Naive thymus-derived CD4-positive, alpha-beta T cell (primary cell): ENCODE measurements at regions not wholly inside any gene's neighbourhood (a gene's known extent, or its start where the extent isn't known, plus 50 kb on each side); places are given as distances from the start of the nearest gene placed in this dataset.
A peak's percentile ranks its signal among the peaks of the same experiment; 100 is the strongest.

Experiments
- ATAC-seq: fragments of 150-1000 bp; cut with Tn5 transposase; 2 replicates; pipeline ENCODE4 v1.10.0; 2021; ENCODE audit warnings: mild to moderate bottlenecking, moderate library complexity
- CTCF ChIA-PET: fragments of 350-600 bp; sonication (Branson Sonifier 250); formaldehyde crosslinking; loops from one replicate; lab custom pipeline; 2021; ENCODE audit warnings: antibody characterized with exemption; lab: Charles Lee
- POLR2A ChIA-PET: fragments of 350-600 bp; sonication (Branson Sonifier 250); formaldehyde crosslinking; loops from one replicate; lab custom pipeline; 2021; ENCODE audit warnings: antibody characterized with exemption, inconsistent platforms; lab: Charles Lee
- DNase-seq, 9 donors: peaks; one replicate each; pipeline versions ENCODE4 v3.0.0 to v3.0.0-alpha.2; 2020 to 2022; ENCODE audit warnings: mixed read lengths in 1 of 9
- H3K27ac ChIP-seq: one replicate; pipeline ENCODE4 v1.7.0; 2013; ENCODE audit warnings: mild to moderate bottlenecking, low read depth, low read length, moderate library complexity
- H3K27me3 ChIP-seq, 2 donors: one replicate each; pipeline ENCODE4 v1.7.0; 2013; ENCODE audit warnings: low read length in 2 of 2, mild to moderate bottlenecking in 2 of 2, moderate library complexity in 2 of 2; ENCODE audit not compliant: control insufficient read depth in 2 of 2, insufficient read depth in 2 of 2
- H3K36me3 ChIP-seq, 3 experiments: 1 replicate in 2 of 3; 2 replicates in 1 of 3; pipeline ENCODE4 v1.7.0; 2013; ENCODE audit warnings: low read length in 3 of 3, mild to moderate bottlenecking in 3 of 3, moderate library complexity in 1 of 3; ENCODE audit not compliant: insufficient read depth in 3 of 3, control insufficient read depth in 2 of 3
- H3K4me1 ChIP-seq, 2 donors: one replicate each; pipeline ENCODE4 v1.7.0; 2013; ENCODE audit warnings: low read length in 2 of 2, mild to moderate bottlenecking in 2 of 2, moderate library complexity in 1 of 2; ENCODE audit not compliant: control insufficient read depth in 2 of 2, insufficient read depth in 2 of 2
- H3K4me3 ChIP-seq: 2 replicates; pipeline ENCODE4 v1.7.0; 2013; ENCODE audit warnings: mild to moderate bottlenecking, low read length
- H3K9me3 ChIP-seq, 3 experiments: 1 replicate in 2 of 3; 2 replicates in 1 of 3; pipeline ENCODE4 v1.7.0; 2013; ENCODE audit warnings: low read length in 3 of 3; ENCODE audit not compliant: control insufficient read depth in 2 of 3
- H3K27ac Mint-ChIP-seq, 9 donors: one replicate each; pipeline ENCODE4 v1.8.0; 2020 to 2022; ENCODE audit warnings: mixed read lengths in 9 of 9, mild to moderate bottlenecking in 8 of 9, moderate library complexity in 5 of 9, inconsistent platforms in 2 of 9
- H3K27me3 Mint-ChIP-seq, 5 donors: one replicate each; pipeline ENCODE4 v1.8.0; 2021 to 2022; ENCODE audit warnings: mixed read lengths in 5 of 5, mild to moderate bottlenecking in 1 of 5
- H3K36me3 Mint-ChIP-seq, 5 donors: one replicate each; pipeline ENCODE4 v1.8.0; 2020 to 2022; ENCODE audit warnings: mixed read lengths in 5 of 5, mild to moderate bottlenecking in 3 of 5, inconsistent platforms in 1 of 5
- H3K4me1 Mint-ChIP-seq, 7 donors: one replicate each; pipeline ENCODE4 v1.8.0; 2020 to 2022; ENCODE audit warnings: mixed read lengths in 7 of 7, mild to moderate bottlenecking in 3 of 7, inconsistent platforms in 1 of 7
- H3K4me3 Mint-ChIP-seq, 10 donors: one replicate each; pipeline ENCODE4 v1.8.0; 2020 to 2022; ENCODE audit warnings: mild to moderate bottlenecking in 10 of 10, mixed read lengths in 10 of 10, moderate library complexity in 6 of 10, inconsistent platforms in 2 of 10
- H3K9me3 Mint-ChIP-seq, 11 donors: one replicate each; pipeline ENCODE4 v1.8.0; 2020 to 2022; ENCODE audit warnings: mixed read lengths in 11 of 11, mild to moderate bottlenecking in 4 of 11, inconsistent platforms in 1 of 11, moderate library complexity in 1 of 11
- intact Hi-C, 2 donors: fragments of 100-400 bp; cut with micrococcal nuclease; formaldehyde crosslinking; loops; one replicate each; pipeline ENCODE4 v1.15.1; 2023

GRCh38 chr6:170470734-170471133 lies 82.4 kb downstream of the PSMB1 start:
- Histone ChIP-seq H3K27ac (no peak overlapping the region), H3K4me3 (no peak overlapping the region), H3K36me3 (no peaks in the 10 kb centered on the region), H3K27me3 (no peaks in the 10 kb centered on the region), H3K4me1 (no peaks in the 10 kb centered on the region), H3K9me3 (peaks cover 0 to 2% (median 0%) of the 10 kb centered on the region in 3 experiments)
- no peak for ATAC-seq
- peaks cover 0 to 11% (median 5%) of the 10 kb centered on the region in 5 donors for H3K27me3 Mint-ChIP-seq
- H3K4me1 Mint-ChIP-seq = peaks cover 0 to 8% (median 0%) of the 10 kb centered on the region in 7 donors
- peaks cover 0 to 6% (median 0%) of the 10 kb centered on the region in 11 donors for H3K9me3 Mint-ChIP-seq
- H3K36me3 Mint-ChIP-seq = peaks cover 0 to 4% (median 0%) of the 10 kb centered on the region in 5 donors
- no peak overlapping the region for H3K27ac Mint-ChIP-seq
- ChIA-PET POLR2A (no interaction called here), CTCF (no interaction called here)
- intact Hi-C loops = no loop called here
- H3K4me3 Mint-ChIP-seq = no peak overlapping the region
- no peak for DNase-seq

- peaks cover 0 to 13% of the 10 kb centered on the region in 2 donors for H3K4me1 ChIP-seq
- intact Hi-C loops = no loop called here
- H3K27me3 ChIP-seq = no peaks in the 10 kb centered on the region
- H3K4me3 ChIP-seq = no peak overlapping the region
- peak overlapping the region in 1 of 10 donors; percentile 49 for H3K4me3 Mint-ChIP-seq
- H3K27ac Mint-ChIP-seq = peak overlapping the region in 1 of 9 donors; percentile 17
- DNase-seq = no peak
- H3K9me3 ChIP-seq = peaks cover 0 to 3% (median 0%) of the 10 kb centered on the region in 3 experiments
- H3K27ac ChIP-seq = no peak overlapping the region
- peaks cover 0 to 6% (median 0%) of the 10 kb centered on the region in 11 donors for H3K9me3 Mint-ChIP-seq
- CTCF ChIA-PET = no interaction called here
- H3K4me1 Mint-ChIP-seq = peaks cover 0 to 26% (median 6%) of the 10 kb centered on the region in 7 donors
- ATAC-seq = peak; percentile 73
- POLR2A ChIA-PET = no interaction called here
- H3K36me3 ChIP-seq = no peaks in the 10 kb centered on the region
- H3K36me3 Mint-ChIP-seq = peaks cover 0 to 3% (median 0%) of the 10 kb centered on the region in 5 donors
- peaks cover 0 to 14% (median 6%) of the 10 kb centered on the region in 5 donors for H3K27me3 Mint-ChIP-seq
Measured at GRCh38 chr6:170464524-170464979, 88.6 kb downstream of the PSMB1 start.

GRCh38 chr6:170464080-170464479 lies 89.0 kb downstream of the PSMB1 start:
- peaks cover 0 to 17% (median 8%) of the 10 kb centered on the region in 5 donors for H3K27me3 Mint-ChIP-seq
- peak overlapping the region in 1 of 9 donors; percentile 17 for H3K27ac Mint-ChIP-seq
- H3K9me3 Mint-ChIP-seq = peaks cover 0 to 6% (median 0%) of the 10 kb centered on the region in 11 donors
- H3K36me3 Mint-ChIP-seq = peaks cover 0 to 3% (median 0%) of the 10 kb centered on the region in 5 donors
- no peak overlapping the region for H3K4me3 ChIP-seq
- H3K9me3 ChIP-seq = peaks cover 0 to 3% (median 0%) of the 10 kb centered on the region in 3 experiments
- H3K4me3 Mint-ChIP-seq = peak overlapping the region in 1 of 10 donors; percentile 42
- ATAC-seq (no peak), DNase-seq (no peak)
- CTCF ChIA-PET = no interaction called here
- no peaks in the 10 kb centered on the region for H3K36me3 ChIP-seq
- POLR2A ChIA-PET = no interaction called here
- intact Hi-C loops = no loop called here
- H3K27ac ChIP-seq = no peak overlapping the region
- H3K4me1 Mint-ChIP-seq = peaks cover 0 to 28% (median 8%) of the 10 kb centered on the region in 7 donors
- no peaks in the 10 kb centered on the region for H3K27me3 ChIP-seq
- H3K4me1 ChIP-seq = peaks cover 0 to 13% of the 10 kb centered on the region in 2 donors

- peaks cover 0 to 6% (median 0%) of the 10 kb centered on the region in 11 donors for H3K9me3 Mint-ChIP-seq
- H3K4me3 ChIP-seq = no peak overlapping the region
- DNase-seq (no peak), ATAC-seq (no peak)
- H3K27ac Mint-ChIP-seq = no peak overlapping the region
- peaks cover 0 to 13% of the 10 kb centered on the region in 2 donors for H3K4me1 ChIP-seq
- H3K4me1 Mint-ChIP-seq = peaks cover 0 to 28% (median 8%) of the 10 kb centered on the region in 7 donors
- H3K27me3 Mint-ChIP-seq = peaks cover 0 to 17% (median 8%) of the 10 kb centered on the region in 5 donors
- no peaks in the 10 kb centered on the region for H3K27me3 ChIP-seq
- H3K36me3 Mint-ChIP-seq = peaks cover 0 to 3% (median 0%) of the 10 kb centered on the region in 5 donors
- intact Hi-C loops = no loop called here
- no peaks in the 10 kb centered on the region for H3K36me3 ChIP-seq
- H3K27ac ChIP-seq = no peak overlapping the region
- H3K9me3 ChIP-seq = peaks cover 0 to 3% (median 0%) of the 10 kb centered on the region in 3 experiments
- CTCF ChIA-PET = no interaction called here
- POLR2A ChIA-PET = no interaction called here
- H3K4me3 Mint-ChIP-seq = no peak overlapping the region
Measured at GRCh38 chr6:170463101-170463721, 89.9 kb downstream of the PSMB1 start.

DNA sequence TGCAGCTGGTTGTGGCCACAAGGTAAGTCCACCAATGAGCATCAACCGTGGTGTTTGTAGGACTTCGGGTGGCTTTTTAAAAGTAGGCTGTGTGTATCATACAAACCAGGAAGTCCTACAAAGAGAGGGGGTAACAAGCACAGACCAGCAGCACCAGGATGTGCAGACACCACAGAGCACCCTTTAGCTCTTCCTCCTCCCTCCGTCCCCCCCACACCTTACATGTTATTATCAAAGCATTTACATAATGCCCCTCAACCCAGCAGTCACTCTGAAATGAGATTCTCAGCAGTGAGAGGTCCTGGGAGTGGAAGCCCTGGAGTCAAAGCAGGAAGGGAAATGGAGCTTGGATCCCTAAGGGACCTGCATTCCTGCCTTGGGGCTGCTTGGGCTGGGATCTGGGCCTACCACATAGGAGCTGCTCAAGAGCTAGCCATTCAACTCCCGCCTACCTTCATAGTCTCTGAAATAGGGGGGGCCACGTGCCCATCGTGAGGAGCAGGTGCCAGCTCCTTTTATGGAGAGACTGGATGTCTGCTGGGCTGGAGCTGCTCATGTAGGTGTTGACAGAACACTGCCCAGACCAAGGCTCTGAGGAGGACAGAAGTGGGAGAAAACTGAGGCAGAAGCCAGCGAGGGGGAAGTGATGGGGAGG lies 90.6 kb downstream of the PSMB1 start:
- Mint-ChIP-seq H3K9me3 (peaks cover 0 to 4% (median 0%) of the 10 kb centered on the region in 11 donors), H3K4me1 (peaks cover 0 to 28% (median 8%) of the 10 kb centered on the region in 7 donors), H3K27me3 (peaks cover 0 to 17% (median 8%) of the 10 kb centered on the region in 5 donors), H3K27ac (no peak overlapping the region), H3K36me3 (peaks cover 0 to 2% (median 0%) of the 10 kb centered on the region in 5 donors), H3K4me3 (no peak overlapping the region)
- peak; percentile 42 for ATAC-seq
- Histone ChIP-seq H3K27ac (no peak overlapping the region), H3K4me3 (no peak overlapping the region), H3K4me1 (peaks cover 0 to 13% of the 10 kb centered on the region in 2 donors), H3K9me3 (peaks cover 0 to 3% (median 0%) of the 10 kb centered on the region in 3 experiments), H3K27me3 (no peaks in the 10 kb centered on the region), H3K36me3 (no peaks in the 10 kb centered on the region)
- intact Hi-C loops = no loop called here
- CTCF ChIA-PET = no interaction called here
- POLR2A ChIA-PET = no interaction called here
- no peak for DNase-seq

DNA sequence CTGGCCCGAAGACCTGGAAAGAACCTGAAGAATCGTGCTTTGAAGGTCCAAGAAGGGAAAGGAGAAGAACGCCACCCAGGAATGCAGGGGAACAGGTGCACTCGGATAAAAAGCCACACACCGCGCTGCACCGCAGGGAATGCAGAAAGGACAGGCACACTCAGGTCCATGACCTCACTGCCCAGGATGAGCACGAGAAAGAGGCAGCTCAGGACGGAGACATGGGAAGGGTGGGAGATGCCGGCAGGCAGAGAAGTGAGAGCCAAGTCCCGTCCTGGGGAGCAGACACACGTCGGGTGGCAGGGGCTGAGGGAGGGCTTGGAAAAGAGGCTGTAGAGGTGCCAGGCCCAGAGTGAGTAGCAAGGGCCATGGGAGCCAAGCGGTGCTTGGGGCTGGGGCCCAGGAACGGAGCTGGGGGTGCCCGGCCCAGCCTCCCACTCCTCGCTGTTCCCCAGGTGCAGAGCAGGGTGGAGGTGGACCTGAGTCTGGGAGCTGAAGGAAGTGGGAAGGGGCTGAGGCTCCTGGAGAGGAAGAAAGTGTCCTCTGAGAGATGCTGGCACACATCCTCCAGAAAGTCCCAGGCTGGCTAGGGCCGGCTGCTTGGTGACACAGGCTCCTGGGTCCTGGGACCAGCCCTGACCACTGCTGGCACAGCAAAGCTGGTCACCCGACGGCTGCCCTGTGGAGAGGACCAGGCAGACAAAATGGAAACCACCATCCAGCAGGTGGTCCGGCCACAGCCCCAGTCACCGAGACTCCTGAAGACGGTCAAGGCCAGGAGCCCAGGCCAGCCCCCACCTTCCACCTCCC lies 91.3 kb downstream of the PSMB1 start:
- H3K4me3 Mint-ChIP-seq = no peak overlapping the region
- Histone ChIP-seq H3K4me1 (peaks cover 0 to 13% of the 10 kb centered on the region in 2 donors), H3K9me3 (peaks cover 0 to 3% (median 0%) of the 10 kb centered on the region in 3 experiments), H3K4me3 (no peak overlapping the region), H3K36me3 (no peaks in the 10 kb centered on the region), H3K27me3 (no peaks in the 10 kb centered on the region), H3K27ac (no peak overlapping the region)
- ATAC-seq = no peak
- peaks cover 0 to 4% (median 0%) of the 10 kb centered on the region in 11 donors for H3K9me3 Mint-ChIP-seq
- H3K36me3 Mint-ChIP-seq = peaks cover 0 to 2% (median 0%) of the 10 kb centered on the region in 5 donors
- ChIA-PET CTCF (no interaction called here), POLR2A (no interaction called here)
- DNase-seq = no peak
- H3K4me1 Mint-ChIP-seq = peaks cover 0 to 28% (median 8%) of the 10 kb centered on the region in 7 donors
- H3K27me3 Mint-ChIP-seq = peaks cover 0 to 17% (median 8%) of the 10 kb centered on the region in 5 donors
- peak overlapping the region in 1 of 9 donors; percentile 17 for H3K27ac Mint-ChIP-seq
- intact Hi-C loops = no loop called here
